ENCODE measurements at regions not wholly inside any gene's neighbourhood (a gene's known extent, or its start where the extent isn't known, plus 50 kb on each side); places are given as distances from the start of the nearest gene placed in this dataset.

GRCh38 chr6:71399279-71399678, 110.7 kb downstream of the OGFRL1 start:
- DNase-seq: no peak

DNA sequence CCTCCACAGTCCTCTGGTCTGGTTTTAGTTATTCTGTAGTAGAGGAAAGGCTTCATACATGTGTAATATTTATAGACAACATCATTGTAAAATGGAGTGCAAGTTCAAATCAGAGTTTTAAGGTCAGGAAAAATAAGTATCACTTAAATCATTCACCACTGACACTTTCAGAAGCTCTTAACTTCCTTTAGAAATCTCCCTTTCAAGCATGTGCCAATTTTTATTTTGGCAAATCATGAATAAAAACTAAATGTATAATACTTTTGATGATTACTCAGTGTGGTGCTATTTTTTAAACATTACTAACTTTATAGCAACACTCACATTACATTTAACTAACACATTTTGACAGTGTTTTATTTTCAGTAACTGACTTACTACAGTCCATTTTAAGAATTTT, 112.2 kb downstream of the OGFRL1 start:
- no peak for DNase-seq

- DNase-seq: no peak
Measured at GRCh38 chr6:71402096-71402495, 113.5 kb downstream of the OGFRL1 start.

DNA sequence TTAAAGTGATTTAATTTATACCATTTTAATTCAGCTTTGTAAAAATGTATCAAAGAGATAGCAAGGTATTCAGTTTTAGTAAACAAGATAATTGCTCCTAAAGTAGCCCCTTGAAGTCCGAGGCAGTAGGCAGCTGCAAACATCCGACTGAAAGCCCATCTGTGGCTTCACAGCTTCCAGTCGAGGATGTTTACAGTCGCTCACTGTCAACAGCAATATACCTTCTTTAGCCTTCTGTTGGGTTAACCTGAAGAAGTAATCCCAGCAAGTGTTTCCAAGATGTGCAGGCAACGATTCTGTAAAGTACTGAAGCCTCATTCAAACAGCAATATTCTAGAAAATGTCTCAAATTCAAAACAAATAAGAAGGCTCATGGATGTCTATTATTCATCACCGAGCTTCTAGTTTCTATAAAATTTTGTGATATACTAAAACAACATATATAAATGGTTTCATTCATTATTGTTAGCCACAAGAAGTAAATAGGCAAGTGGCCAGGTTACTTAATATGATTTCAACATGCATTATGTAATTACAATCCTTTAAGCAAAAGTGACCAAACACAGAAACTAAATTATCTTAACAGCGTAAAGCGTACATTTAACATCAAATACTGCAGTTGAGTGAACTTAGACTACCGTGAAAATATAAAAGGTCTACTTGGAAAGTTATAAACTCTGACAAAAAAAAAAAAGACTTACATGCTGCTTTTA, 115.0 kb downstream of the OGFRL1 start:
- DNase-seq: no peak

DNA sequence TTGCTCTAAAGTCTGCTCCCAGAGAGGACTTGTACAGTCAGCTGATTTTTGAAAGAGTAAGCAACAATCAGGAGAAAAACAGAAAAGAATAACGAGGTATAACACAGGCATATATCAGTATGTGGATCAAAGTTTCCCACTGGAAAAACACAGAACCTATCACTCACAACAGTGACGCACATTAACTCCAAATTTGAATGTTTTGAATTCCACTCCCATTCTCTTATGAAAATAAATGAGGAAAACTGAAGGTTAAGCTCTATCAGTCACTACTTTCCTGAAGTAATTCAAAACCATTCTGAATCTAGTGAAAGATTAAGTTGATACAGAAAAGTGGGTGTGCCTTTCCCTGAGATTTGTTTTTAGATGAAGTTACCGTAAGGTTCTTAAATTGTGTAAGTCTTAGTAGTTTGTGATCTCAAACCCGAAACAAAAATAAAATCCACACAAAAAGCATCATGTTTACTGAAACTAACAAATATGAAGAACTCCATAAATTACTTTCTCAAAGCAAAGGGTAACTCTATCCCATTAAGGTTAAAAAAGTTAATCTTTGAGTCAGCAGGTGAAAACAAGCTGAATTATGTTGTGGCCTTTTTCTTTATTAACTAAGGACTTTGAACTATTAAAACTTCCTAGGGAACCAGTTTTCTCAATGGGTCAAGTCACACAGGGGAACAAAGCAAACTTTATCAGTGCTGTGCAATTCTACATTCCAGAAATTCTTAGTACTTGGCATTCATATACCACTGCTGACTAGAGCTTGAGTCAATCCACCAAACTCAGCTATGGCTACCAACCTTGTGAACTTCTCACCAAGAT, 115.7 kb downstream of the OGFRL1 start:
- DNase-seq: no peak

DNA sequence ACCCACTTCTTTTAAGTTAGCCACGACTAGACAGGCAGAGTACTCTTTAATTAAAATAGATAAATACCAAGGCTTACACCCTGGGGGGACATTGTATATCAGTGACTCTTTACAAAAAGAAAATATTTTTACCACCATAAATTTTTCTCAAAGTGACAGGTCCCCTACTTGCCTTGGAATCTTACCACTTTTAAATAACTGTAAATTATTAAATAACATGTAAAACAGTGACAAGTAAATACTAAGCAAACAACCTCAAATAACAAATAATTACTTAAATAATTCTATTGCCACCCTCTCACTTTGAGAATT, 116.3 kb downstream of the OGFRL1 start:
- DNase-seq: no peak

DNA sequence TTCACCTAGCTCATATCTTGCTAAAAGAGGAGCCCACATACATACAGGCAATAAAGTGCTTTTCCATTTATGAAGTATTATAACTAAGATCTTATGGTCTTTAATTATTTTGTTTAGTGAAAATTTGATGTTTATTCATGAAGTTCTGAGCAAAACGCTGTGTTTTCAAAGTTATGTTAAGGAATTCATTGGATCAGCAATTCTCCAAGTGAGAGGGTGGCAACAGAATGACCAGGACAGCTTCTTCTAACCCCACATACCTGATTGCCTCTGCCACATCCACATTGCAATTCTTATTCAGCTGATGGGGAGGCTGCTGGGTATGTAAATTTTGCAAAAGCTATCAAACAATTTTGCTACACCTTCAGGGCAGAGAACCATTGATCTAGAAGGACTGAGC, 116.8 kb downstream of the OGFRL1 start:
- DNase-seq: no peak

DNA sequence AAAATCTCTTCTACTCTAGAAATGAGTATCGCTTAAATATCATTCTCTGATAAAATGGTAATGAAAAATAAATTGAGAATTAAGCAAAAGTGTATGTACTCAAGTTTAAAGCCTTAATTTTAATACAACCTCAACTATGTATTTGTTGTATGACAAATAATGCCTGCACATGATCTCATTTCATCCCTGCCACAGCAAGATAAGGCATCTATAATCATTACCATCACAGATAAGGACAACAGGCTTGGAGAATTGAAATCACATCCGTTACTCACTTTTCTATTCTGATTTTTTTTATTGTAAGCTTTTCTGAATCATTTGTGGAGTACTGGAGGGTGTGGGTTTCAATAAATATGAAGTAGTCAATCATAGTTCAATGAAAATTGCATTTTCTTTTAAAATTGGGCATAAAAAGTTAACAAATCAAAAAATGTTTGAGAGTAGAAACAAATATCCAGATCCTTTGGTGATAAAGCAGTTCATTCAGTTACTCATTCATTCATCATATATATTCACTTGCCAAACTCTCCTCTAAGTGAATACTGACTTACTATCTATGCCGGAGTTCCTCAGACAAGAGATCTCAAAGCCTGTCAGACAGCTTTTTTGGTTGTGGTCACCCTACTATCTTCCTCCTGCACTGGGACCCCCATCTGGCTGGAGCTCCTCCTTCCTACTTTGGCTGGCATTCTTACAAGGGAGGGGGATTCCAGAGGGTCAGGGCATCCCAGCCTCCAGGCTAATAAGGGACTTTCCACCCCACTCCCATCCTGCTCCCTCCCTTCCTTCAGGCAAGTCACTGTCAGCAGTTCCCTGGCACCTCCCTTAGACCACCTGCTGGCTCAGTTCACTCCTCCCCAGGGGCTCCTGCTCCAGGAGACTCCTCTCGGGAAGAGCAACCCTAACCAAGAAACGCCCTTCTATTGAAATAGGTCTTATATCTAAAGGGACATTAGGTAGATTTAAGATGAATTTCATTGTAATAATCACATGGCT, 118.6 kb downstream of the OGFRL1 start:
- DNase-seq: no peak

DNA sequence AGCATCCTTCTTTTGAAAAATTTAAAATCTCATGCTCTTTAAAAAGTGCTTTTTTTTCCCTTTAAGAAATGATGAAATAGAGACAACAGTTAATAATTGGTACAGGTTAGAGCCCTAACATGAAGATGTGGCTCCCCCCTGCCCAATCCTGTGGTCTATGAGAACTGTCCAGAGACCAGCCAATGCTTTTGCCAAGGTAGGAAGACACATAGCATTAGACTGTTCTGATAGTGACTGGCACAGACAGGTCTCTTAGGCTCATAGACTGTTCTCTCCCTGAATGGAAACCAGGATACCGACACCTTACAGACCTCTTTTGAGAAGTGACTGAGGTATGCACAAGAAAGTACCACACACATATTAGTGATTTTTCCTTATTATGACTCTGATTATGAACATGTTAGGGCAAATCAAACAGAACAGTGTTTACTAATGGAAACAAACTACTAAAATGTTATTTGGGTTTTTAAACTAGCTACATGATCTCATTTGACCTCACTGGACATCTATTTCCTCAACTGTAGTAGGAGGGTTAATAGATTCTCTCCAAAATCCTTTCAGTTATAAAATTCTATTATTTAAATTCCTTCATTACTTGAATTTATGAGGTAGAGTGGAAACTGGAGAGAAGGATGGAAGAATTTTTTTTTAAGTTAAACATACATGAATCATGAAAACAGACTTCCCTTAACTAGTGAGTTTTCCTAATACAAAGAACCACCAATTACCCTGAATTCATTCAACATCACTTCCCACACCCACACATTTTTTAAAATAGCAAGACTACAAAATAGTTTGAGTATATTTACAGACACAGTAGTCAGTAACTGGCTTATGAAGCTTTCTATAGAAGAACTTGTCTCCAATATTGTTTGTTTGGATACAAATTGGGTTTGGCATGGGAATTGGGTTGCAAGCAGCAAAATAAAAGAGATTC, 120.4 kb downstream of the OGFRL1 start:
- DNase-seq: no peak

DNA sequence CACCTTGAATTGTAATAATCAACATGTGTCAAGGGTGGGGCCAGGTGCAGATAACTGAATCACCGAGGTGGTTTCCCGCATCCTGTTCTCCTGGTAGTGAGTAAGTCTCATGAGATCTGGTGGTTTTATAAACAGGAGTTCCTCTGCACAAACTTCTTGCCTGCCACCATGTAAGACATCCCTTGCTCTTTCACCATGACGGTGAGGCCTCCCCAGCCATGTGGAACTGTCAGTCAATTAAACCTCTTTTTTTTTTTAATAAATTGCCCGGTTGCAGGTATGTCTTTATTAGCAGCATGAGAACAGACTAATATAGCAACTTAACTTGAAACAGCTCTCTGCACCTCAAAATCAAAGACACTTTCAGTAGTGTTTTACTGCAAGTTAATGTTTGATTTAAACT, 121.6 kb downstream of the OGFRL1 start:
- no peak for DNase-seq

DNA sequence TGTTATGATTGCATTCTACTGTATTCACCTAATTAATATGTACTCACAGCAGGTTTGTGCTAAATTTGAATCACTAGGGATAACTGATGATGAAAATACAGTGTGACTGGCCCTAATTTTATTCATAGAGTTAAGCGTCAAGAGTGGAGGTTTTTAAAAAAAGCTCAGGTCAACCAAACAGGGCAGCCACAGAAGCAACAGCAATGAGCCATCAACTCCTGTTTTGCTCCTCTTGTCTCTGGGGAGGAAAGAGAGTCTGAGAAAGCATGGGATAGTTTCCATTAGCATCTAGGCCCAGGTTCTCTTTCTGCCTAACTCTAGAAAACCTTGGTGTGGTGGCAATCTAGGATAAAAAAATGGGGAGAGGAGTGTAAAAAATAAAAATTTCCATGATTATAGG, 122.1 kb downstream of the OGFRL1 start:
- DNase-seq: no peak

GRCh38 chr6:71411882-71412281, 123.3 kb downstream of the OGFRL1 start:
- no peak for DNase-seq

DNA sequence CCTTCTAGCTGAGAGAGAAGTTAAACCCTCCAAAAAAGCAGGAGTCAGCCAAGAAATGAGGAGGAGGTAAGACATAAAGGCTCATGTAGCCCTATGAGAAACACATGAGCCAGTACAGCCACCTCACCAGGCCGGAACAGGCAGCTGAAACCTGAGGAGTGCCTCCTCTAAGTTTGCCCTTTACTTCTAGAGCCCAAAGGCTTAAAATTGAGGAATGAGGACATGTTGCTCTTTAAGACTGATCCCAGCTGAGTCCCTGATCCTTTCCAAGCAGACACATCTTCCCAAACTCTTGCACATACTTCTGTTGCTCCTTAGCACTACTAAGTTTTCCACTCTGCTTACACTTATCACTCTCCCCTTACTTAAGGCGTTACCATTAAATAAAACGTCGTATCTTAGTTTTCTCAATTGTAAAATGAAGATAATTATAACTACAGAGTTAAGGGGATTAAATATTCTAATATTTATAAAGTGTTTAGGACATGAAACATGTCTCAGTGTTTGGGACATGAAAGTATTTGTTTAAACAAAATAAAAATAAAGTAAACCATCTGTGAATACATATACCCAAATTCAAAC, 124.0 kb downstream of the OGFRL1 start:
- DNase-seq: no peak

GRCh38 chr6:71414486-71414885, 125.9 kb downstream of the OGFRL1 start:
- no peak for DNase-seq

- DNase-seq: no peak
Measured at GRCh38 chr6:71419217-71420094, 130.8 kb downstream of the OGFRL1 start.

DNA sequence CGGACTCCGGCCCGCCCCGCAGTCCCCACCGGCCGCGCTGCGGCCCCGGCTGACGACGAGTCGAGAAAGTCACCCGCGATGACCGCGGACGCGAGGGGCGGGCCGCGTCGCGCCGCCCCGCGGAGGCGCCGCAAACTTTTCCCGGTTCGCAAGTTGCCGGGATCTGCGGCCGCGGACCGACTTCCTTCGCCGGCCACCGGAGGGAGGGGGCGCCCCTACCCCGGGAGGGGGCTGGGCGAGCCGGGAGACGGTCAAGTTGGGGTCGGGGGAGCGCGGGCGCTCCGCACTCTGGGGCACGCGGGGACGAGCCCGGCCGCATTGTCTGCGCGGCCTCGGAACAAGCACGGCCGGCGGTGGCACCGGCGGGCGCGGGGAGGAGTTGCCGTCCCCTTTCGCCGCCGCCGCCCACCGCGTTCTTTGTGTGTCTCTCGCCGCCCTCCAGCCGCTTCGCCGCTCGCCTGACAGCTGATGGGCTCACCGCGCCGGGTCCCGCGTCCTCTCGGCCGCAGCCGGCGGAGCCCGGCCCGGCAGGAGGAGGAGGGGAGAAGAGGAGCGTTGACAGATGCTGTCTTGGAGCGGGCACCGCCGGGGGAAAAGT, 131.6 kb downstream of the OGFRL1 start:
- DNase-seq: no peak

GRCh38 chr6:71420693-71421328, 132.2 kb downstream of the OGFRL1 start:
- peak; percentile 61 to 91 for DNase-seq

DNA sequence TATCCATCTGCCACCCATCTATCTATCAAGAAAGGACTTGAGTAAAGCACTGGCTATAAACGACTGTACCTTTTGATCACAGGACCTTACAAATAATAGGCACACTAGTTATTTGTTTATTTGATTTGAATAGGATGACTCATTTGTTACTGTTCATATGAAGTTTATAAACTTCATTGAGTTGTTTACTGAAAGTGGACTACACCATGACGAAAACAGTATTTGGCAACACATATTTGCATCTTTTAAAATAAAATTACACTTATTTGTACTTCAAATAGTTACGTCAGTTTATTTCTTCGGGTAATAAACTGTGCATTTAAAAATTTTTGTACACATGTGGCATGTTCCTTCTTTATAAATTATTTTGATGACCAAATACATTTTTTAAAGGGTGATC, 133.0 kb downstream of the OGFRL1 start:
- no peak for DNase-seq

GRCh38 chr6:71430018-71430417, 141.4 kb downstream of the OGFRL1 start:
- DNase-seq: no peak

DNA sequence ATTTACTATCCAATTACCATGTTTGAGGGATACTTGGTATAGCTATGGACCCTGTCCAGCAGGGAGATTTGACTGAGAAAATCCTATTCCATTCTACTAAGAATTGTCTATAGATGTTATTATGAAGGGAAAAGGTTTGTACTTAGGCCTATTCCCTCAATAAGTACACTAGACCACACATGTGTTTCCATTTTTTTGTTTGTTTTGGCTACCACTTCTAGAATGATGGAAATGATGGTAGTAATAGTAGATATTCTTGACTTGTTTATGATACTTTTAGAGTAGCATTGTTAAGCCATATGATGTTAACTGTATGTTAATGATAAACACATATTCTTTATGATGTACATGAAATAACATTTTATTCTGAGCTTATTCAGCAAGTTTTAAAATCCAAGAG, 144.8 kb downstream of the OGFRL1 start:
- no peak for DNase-seq

Data from cerebellar nuclear complex (tissue), 1 donor.